IMR-90 (cell line): ENCODE measurements at regions not wholly inside any gene's neighbourhood (a gene's known extent, or its start where the extent isn't known, plus 50 kb on each side); places are given as distances from the start of the nearest gene placed in this dataset.

Source experiments
- ATAC-seq: fragments of 200-7000 bp; cut with Tn5 transposase; 2 replicates; pipeline ENCODE4 v1.9.1; 2020; ENCODE audit warnings: low read depth, mild to moderate bottlenecking, moderate library complexity
- BruUV-seq: library from RNA; stranded (reverse); fragments of 400-500 nt; replicated peaks from 2 replicates; lab custom pipeline; 2021; lab: Mats Ljungman, UMichigan
- CTCF ChIA-PET: fragments of 300-600 bp; formaldehyde crosslinking; extraction: SDS; loops from one replicate; lab custom pipeline; 2021; ENCODE audit warnings: antibody characterized with exemption; lab: Yijun Ruan, JAX
- POLR2A ChIA-PET: fragments of 300-600 bp; sonication (Branson Sonifier 250); formaldehyde crosslinking; loops from one replicate; lab custom pipeline; 2022; ENCODE audit warnings: antibody characterized with exemption; ENCODE audit not compliant: unreplicated experiment; lab: Charles Lee
- DNase-seq: peaks from one replicate; pipeline ENCODE4 v3.0.0; 2013
- H2AFZ ChIP-seq: replicated peaks from 2 replicates; pipeline ENCODE3; 2013; ENCODE audit warnings: low read length, mild to moderate bottlenecking; ENCODE audit not compliant: poor library complexity
- H2AK5ac ChIP-seq: 2 replicates; pipeline ENCODE4 v1.6.1; 2013; ENCODE audit warnings: low read depth, low read length, inconsistent platforms
- H2AK9ac ChIP-seq: replicated peaks from 2 replicates; pipeline ENCODE3; 2013; ENCODE audit warnings: mild to moderate bottlenecking, low read depth, low read length, moderate library complexity; ENCODE audit not compliant: poor library complexity
- H2BK120ac ChIP-seq: 2 replicates; pipeline ENCODE4 v1.6.1; 2013; ENCODE audit warnings: low read depth, low read length, inconsistent platforms
- H2BK15ac ChIP-seq: 3 replicates; pipeline ENCODE4 v1.6.1; 2013; ENCODE audit warnings: low read depth, low read length, inconsistent platforms
- H2BK20ac ChIP-seq: 2 replicates; pipeline ENCODE4 v1.6.1; 2013; ENCODE audit warnings: low read depth, mild to moderate bottlenecking, inconsistent platforms, low read length, moderate library complexity
- H2BK5ac ChIP-seq: 2 replicates; pipeline ENCODE4 v1.6.1; 2013; ENCODE audit warnings: mild to moderate bottlenecking, low read depth, low read length, inconsistent platforms; ENCODE audit not compliant: poor library complexity, severe bottlenecking
- H3K14ac ChIP-seq: replicated peaks from 2 replicates; pipeline ENCODE4 v1.6.1; 2013; ENCODE audit warnings: low read depth, low read length, inconsistent platforms
- H3K18ac ChIP-seq: 2 replicates; pipeline ENCODE4 v1.6.1; 2013; ENCODE audit warnings: low read depth, low read length, control low read depth
- H3K23ac ChIP-seq: 2 replicates; pipeline ENCODE4 v1.6.1; 2013; ENCODE audit warnings: low read depth, low read length, inconsistent platforms
- H3K27ac ChIP-seq: 2 replicates; pipeline ENCODE4 v1.5.1; 2013; ENCODE audit warnings: mild to moderate bottlenecking, control low read depth, low read length; ENCODE audit not compliant: insufficient read depth
- H3K27me3 ChIP-seq: 2 replicates; pipeline ENCODE4 v1.6.1; 2013; ENCODE audit warnings: low read length; ENCODE audit not compliant: control insufficient read depth, insufficient read depth
- H3K36me3 ChIP-seq: 2 replicates; pipeline ENCODE4 v1.6.1; 2013; ENCODE audit warnings: low read length, mixed read lengths; ENCODE audit not compliant: control insufficient read depth, insufficient read depth
- H3K4ac ChIP-seq: 2 replicates; pipeline ENCODE4 v1.6.1; 2013; ENCODE audit warnings: low read depth, low read length, inconsistent platforms
- H3K4me1 ChIP-seq: 2 replicates; pipeline ENCODE4 v1.6.1; 2013; ENCODE audit warnings: low read length, mixed read lengths; ENCODE audit not compliant: control insufficient read depth, insufficient read depth
- H3K4me2 ChIP-seq: 2 replicates; pipeline ENCODE4 v1.6.1; 2013; ENCODE audit warnings: low read depth, mild to moderate bottlenecking, control low read depth, low read length, moderate library complexity
- H3K4me3 ChIP-seq: 2 replicates; pipeline ENCODE4 v1.5.1; 2013; ENCODE audit warnings: low read depth, mild to moderate bottlenecking, control low read depth, low read length, moderate library complexity; ENCODE audit not compliant: insufficient read depth
- H3K56ac ChIP-seq: 2 replicates; pipeline ENCODE4 v1.6.1; 2013; ENCODE audit warnings: low read length, inconsistent platforms; ENCODE audit not compliant: insufficient read depth; ENCODE audit errors: extremely low read depth
- H3K79me1 ChIP-seq, 2 experiments: 2 replicates each; pipeline ENCODE4 v1.6.1; 2013; ENCODE audit warnings: low read length in 2 of 2, inconsistent platforms in 1 of 2, low read depth in 1 of 2
- H3K9ac ChIP-seq: 2 replicates; pipeline ENCODE4 v1.6.1; 2013; ENCODE audit warnings: low read depth, low read length, control low read depth
- H3K9me1 ChIP-seq: 2 replicates; pipeline ENCODE4 v1.6.1; 2013; ENCODE audit warnings: low read length, inconsistent platforms; ENCODE audit not compliant: insufficient read depth
- H3K9me3 ChIP-seq: 2 replicates; pipeline ENCODE4 v1.6.1; 2013; ENCODE audit warnings: low read length; ENCODE audit not compliant: control insufficient read depth, insufficient read depth
- H4K20me1 ChIP-seq: 2 replicates; pipeline ENCODE4 v1.6.1; 2013; ENCODE audit warnings: low read length, inconsistent platforms; ENCODE audit not compliant: insufficient read depth
- H4K5ac ChIP-seq: 2 replicates; pipeline ENCODE4 v1.6.1; 2013; ENCODE audit warnings: mild to moderate bottlenecking, low read depth, low read length, control low read depth
- H4K8ac ChIP-seq, 2 experiments: 2 replicates each; pipeline ENCODE4 v1.6.1; 2013; ENCODE audit warnings: low read depth in 2 of 2, low read length in 2 of 2, control low read depth in 1 of 2, inconsistent platforms in 1 of 2
- H4K91ac ChIP-seq: 2 replicates; pipeline ENCODE4 v1.6.1; 2013; ENCODE audit warnings: low read depth, low read length, inconsistent platforms; ENCODE audit not compliant: insufficient read depth
- MAFK ChIP-seq: IDR thresholded peaks from 2 replicates; pipeline ENCODE4 v1.6.1; 2012; ENCODE audit warnings: low read depth, low read length, improper control_type of control experiment
- RFX5 ChIP-seq: IDR thresholded peaks from 2 replicates; pipeline ENCODE4 v1.8.0; 2012; ENCODE audit warnings: low read depth, mild to moderate bottlenecking, low read length, moderate library complexity
- WGBS, 2 experiments: methylation state at CpG; one replicate each; pipeline versions ENCODE4 v1.1.5 to v1.1.7; 2013; ENCODE audit warnings: missing lambda C conversion rate in 2 of 2; ENCODE audit not compliant: insufficient read length in 1 of 2; ENCODE audit errors: extremely low coverage in 2 of 2; 5-methylcytosine and 5-hydroxymethylcytosine counted together
- dilution Hi-C: fragments of 300-500 bp; cut with HindIII; formaldehyde crosslinking; loops from one replicate; pipeline ENCODE4 v1.14.3; 2018; ENCODE audit warnings: low sequenced_read_pairs; ENCODE audit not compliant: unreplicated experiment
- in situ Hi-C: fragments of 300-500 bp; cut with MboI; formaldehyde crosslinking; loops from 3 replicates; pipeline ENCODE4 v1.14.3; 2019; ENCODE audit warnings: low sequenced_read_pairs, inconsistent platforms, mixed read lengths
- intact Hi-C: fragments of 100-400 bp; cut with micrococcal nuclease; formaldehyde crosslinking; loops from 2 replicates; pipeline ENCODE4 v1.10.0; 2022

GRCh38 chr1:22321917-22322316 lies 129.7 kb upstream of the ZBTB40 start:
- no peak overlapping the region for H2BK20ac ChIP-seq
- no TSS peak for BruUV-seq
- ChIA-PET POLR2A (no interaction called here), CTCF (no interaction called here)
- WGBS, 2 experiments: no CpG with 5 or more reads among the region's 4 CpGs
- H3K9me1 ChIP-seq: no peaks in the 10 kb centered on the region
- no peak overlapping the region for H2AK9ac ChIP-seq
- H3K4ac ChIP-seq: no peak overlapping the region
- ATAC-seq (no peak), DNase-seq (no peak)
- no peak overlapping the region for H4K91ac ChIP-seq
- H3K4me1 ChIP-seq: no peaks in the 10 kb centered on the region
- H4K5ac ChIP-seq: no peak overlapping the region
- H4K20me1 ChIP-seq: no peaks in the 10 kb centered on the region
- TF ChIP-seq MAFK: no peak
- TF ChIP-seq RFX5: no peak
- H3K18ac ChIP-seq: no peak overlapping the region
- H3K4me2 ChIP-seq: no peak overlapping the region
- H4K8ac ChIP-seq: no peak overlapping the region
- H3K9me3 ChIP-seq: peaks cover 3% of the 10 kb centered on the region; the same call in 1 of the 2 replicates
- no peak overlapping the region for H3K14ac ChIP-seq
- H3K36me3 ChIP-seq: no peaks in the 10 kb centered on the region
- peaks cover 73% of the 10 kb centered on the region for H3K27me3 ChIP-seq
- no peak overlapping the region for H2BK120ac ChIP-seq
- H2AFZ ChIP-seq: no peak overlapping the region
- no peak overlapping the region for H3K4me3 ChIP-seq
- in situ Hi-C loops: no loop called here
- no peak overlapping the region for H2BK5ac ChIP-seq
- no peak overlapping the region for H2AK5ac ChIP-seq
- no peaks in the 10 kb centered on the region for H3K79me1 ChIP-seq
- dilution Hi-C loops: no loop called here
- no peak overlapping the region for H2BK15ac ChIP-seq
- H3K23ac ChIP-seq: no peak overlapping the region
- intact Hi-C loops: no loop called here
- no peak overlapping the region for H3K27ac ChIP-seq
- H3K56ac ChIP-seq: no peak overlapping the region
- H3K9ac ChIP-seq: no peak overlapping the region
